Neutrophil (primary cell): ENCODE measurements at regions not wholly inside any gene's neighbourhood (a gene's known extent, or its start where the extent isn't known, plus 50 kb on each side); places are given as distances from the start of the nearest gene placed in this dataset.

ENCODE experiments used
- H3K27ac ChIP-seq: fragments of 200-600 bp; sonication (generic); 2 replicates; pipeline ENCODE4 v1.5.1; 2016; ENCODE audit warnings: mild to moderate bottlenecking, moderate library complexity
- H3K27me3 ChIP-seq: fragments of 200-600 bp; sonication (generic); 2 replicates; pipeline ENCODE4 v1.6.0; 2016; ENCODE audit warnings: mild to moderate bottlenecking
- H3K36me3 ChIP-seq: fragments of 200-600 bp; sonication (generic); 2 replicates; pipeline ENCODE4 v1.5.1; 2017
- H3K4me1 ChIP-seq, 2 experiments: fragments of 200-600 bp in 1 of 2; sonication (generic) in 1 of 2; 1 replicate in 1 of 2; 2 replicates in 1 of 2; pipeline versions ENCODE4 v1.5.1 to v1.6.1; 2013 to 2016; ENCODE audit warnings: low read depth in 1 of 2, low read length in 1 of 2, mild to moderate bottlenecking in 1 of 2, moderate library complexity in 1 of 2; ENCODE audit not compliant: control insufficient read depth in 1 of 2, insufficient read depth in 1 of 2
- H3K4me3 ChIP-seq, 2 experiments: fragments of 200-600 bp in 1 of 2; sonication (generic) in 1 of 2; 1 replicate in 1 of 2; 2 replicates in 1 of 2; pipeline ENCODE4 v1.5.1; 2013 to 2016; ENCODE audit warnings: low read depth in 1 of 2, low read length in 1 of 2, mild to moderate bottlenecking in 1 of 2, moderate library complexity in 1 of 2
- H3K9me3 ChIP-seq: fragments of 200-600 bp; sonication (generic); 2 replicates; pipeline ENCODE4 v1.5.1; 2016
- TF ChIP-seq, protein P1 (sequence below): fragments of 200-600 bp; sonication (generic); IDR thresholded peaks from 2 replicates; pipeline ENCODE4 v1.5.1; 2016; ENCODE audit warnings: antibody characterized with exemption

DNA sequence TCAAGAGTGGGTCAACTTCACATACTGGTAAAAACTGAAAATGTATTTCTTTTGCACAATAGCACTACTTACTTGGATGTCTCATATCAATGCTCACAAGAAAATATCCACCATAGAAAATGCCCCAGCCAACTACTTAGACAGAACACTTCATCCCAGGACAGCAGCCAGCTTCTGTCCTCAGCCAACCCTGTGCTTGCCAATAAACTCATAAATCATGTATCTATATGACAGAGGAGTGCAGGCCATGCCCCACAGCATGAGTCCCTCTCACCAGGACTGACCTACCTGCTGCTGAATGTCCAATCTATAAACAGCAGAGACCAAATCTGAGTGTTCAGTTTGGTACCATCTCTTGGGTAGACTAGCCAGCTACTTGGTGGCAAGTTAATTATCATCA, 179.3 kb downstream of the OMA1 start:
- Histone ChIP-seq H3K36me3 (no peaks in the 10 kb centered on the region), H3K9me3 (no peaks in the 10 kb centered on the region), H3K4me3 (no peak overlapping the region), H3K27ac (no peak overlapping the region), H3K4me1 (no peaks in the 10 kb centered on the region), H3K27me3 (peaks cover 14% of the 10 kb centered on the region)
- TF ChIP-seq, protein P1, sequence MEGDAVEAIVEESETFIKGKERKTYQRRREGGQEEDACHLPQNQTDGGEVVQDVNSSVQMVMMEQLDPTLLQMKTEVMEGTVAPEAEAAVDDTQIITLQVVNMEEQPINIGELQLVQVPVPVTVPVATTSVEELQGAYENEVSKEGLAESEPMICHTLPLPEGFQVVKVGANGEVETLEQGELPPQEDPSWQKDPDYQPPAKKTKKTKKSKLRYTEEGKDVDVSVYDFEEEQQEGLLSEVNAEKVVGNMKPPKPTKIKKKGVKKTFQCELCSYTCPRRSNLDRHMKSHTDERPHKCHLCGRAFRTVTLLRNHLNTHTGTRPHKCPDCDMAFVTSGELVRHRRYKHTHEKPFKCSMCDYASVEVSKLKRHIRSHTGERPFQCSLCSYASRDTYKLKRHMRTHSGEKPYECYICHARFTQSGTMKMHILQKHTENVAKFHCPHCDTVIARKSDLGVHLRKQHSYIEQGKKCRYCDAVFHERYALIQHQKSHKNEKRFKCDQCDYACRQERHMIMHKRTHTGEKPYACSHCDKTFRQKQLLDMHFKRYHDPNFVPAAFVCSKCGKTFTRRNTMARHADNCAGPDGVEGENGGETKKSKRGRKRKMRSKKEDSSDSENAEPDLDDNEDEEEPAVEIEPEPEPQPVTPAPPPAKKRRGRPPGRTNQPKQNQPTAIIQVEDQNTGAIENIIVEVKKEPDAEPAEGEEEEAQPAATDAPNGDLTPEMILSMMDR: no peak

GRCh38 chr1:58365328-58365727, 181.2 kb downstream of the OMA1 start:
- Histone ChIP-seq H3K27me3 (peaks cover 16% of the 10 kb centered on the region), H3K9me3 (no peaks in the 10 kb centered on the region), H3K4me3 (no peak overlapping the region), H3K36me3 (no peaks in the 10 kb centered on the region), H3K4me1 (no peaks in the 10 kb centered on the region), H3K27ac (no peak overlapping the region)
- TF ChIP-seq, protein P1: no peak

DNA sequence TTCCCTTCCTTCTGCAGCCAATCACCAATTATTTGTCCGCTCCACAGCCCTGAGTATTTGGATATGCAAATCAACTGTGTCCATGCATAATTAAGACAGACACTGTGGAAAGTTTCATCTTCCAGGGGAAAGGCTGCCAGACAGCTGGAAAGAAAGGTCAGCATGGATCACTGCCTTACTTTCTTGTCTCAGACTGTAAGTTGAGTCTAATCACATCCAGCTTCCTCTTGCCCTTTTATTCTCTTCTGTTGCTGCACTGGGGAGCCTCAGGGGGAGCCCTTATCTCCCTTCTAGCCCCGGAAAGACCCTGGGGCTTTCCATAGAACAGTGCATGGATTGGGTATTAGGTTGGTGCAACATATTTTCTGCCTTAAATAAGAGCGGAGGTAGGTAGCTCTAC, 182.9 kb downstream of the OMA1 start:
- Histone ChIP-seq H3K27ac (no peak overlapping the region), H3K9me3 (no peaks in the 10 kb centered on the region), H3K4me1 (no peaks in the 10 kb centered on the region), H3K4me3 (no peak overlapping the region), H3K27me3 (peaks cover 21% of the 10 kb centered on the region), H3K36me3 (no peaks in the 10 kb centered on the region)
- TF ChIP-seq, protein P1: no peak

DNA sequence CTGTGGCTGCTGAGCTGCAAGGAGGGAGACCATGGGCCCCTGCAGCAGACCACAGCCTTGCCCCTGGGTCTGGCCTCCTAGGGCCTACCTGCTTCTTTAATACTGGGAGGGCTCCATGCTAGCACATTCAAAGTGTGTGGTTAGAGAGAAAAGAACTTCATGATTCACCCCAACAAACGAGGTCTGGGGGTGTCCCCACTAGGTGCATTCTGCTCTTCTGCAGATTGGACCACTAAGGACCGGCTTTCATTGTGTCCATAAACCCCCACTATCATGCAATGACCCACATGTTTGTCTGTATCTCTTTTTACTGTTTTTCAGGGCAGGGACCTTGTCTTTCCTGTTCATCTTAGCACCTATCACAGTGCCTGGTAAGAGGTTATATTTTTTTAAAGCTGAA, 185.4 kb downstream of the OMA1 start:
- Histone ChIP-seq H3K4me3 (no peak overlapping the region), H3K27ac (no peak overlapping the region), H3K9me3 (no peaks in the 10 kb centered on the region), H3K4me1 (no peaks in the 10 kb centered on the region), H3K36me3 (no peaks in the 10 kb centered on the region), H3K27me3 (peaks cover 33% of the 10 kb centered on the region)
- TF ChIP-seq, protein P1: no peak

DNA sequence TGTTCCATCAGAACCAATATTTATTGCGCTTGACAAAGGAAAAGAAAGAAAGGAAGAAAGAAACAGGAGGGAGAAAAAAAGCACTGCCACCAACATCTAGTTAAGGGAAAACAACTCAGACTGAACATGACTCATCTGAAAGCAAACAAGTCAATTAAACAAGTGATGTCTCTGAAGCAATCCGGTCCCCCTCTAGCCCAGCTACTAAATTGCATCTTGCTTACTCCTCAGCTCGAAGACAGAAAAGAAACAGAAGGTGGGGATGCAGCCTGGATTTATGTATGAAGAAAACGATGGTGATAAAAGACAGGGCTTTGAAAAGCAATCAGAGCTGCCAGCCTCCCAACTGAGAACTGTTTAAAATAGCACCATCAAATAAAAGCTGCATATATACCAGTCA, 188.2 kb downstream of the OMA1 start:
- no peak overlapping the region for H3K4me3 ChIP-seq
- H3K4me1 ChIP-seq: no peaks in the 10 kb centered on the region
- TF ChIP-seq, protein P1: no peak
- no peak overlapping the region for H3K27ac ChIP-seq
- H3K27me3 ChIP-seq: peaks cover 21% of the 10 kb centered on the region
- H3K36me3 ChIP-seq: no peaks in the 10 kb centered on the region
- no peaks in the 10 kb centered on the region for H3K9me3 ChIP-seq

DNA sequence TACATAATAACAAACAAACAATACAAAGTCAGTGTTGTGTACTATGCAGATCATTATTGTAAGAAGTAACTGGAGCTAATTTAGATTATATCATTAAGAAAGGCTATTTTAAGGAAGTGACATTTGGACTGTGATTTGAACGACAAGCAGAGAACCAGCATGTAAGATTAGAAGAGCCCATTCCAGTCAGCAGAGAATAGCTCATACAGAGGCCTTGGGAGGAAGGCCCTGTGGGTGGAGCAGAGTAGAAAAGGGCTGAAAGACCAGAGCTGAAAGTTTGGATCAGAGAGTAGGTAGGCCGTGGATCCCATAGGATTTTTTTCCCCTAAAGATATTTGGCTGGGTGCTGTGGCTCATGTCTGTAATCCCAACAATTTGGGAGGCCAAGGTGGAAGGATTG, 190.1 kb downstream of the OMA1 start:
- Histone ChIP-seq H3K27ac (no peak overlapping the region), H3K4me1 (no peaks in the 10 kb centered on the region), H3K9me3 (no peaks in the 10 kb centered on the region), H3K36me3 (no peaks in the 10 kb centered on the region), H3K4me3 (no peak overlapping the region), H3K27me3 (peaks cover 19% of the 10 kb centered on the region)
- TF ChIP-seq, protein P1: no peak
